ENCODE measurements at regions not wholly inside any gene's neighbourhood (a gene's known extent, or its start where the extent isn't known, plus 50 kb on each side); places are given as distances from the start of the nearest gene placed in this dataset.

DNA sequence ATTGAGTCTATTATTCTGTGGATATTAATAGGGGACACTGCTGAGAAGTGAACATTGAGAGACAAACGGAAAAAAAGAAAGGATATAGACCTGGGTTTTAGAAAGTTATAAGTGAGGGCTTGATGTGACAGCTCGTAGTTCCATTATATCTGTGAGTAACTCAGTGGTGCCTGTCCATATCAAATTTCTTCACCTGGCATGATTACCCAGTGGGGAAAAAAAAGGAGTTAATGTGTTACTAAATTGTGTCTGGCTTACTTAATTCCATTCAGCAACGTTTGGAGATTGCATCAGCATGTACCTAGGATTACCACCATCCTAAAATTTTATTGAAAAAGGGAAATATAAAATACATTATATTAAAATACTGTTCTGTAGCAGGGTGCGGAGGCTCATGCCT, 1249.9 kb downstream of the SLC16A7 start:
- Histone ChIP-seq H3K4me3 (ENCODE audit: low read length) (no peak overlapping the region), H3K9me2 (replicated peaks; ENCODE audit: control insufficient read depth, low read length) (no peaks in the 10 kb centered on the region), H4K20me1 (ENCODE audit: control insufficient read depth, insufficient read depth, low read depth, low read length) (no peaks in the 10 kb centered on the region), H3K79me2 (ENCODE audit: control insufficient read depth, low read length) (no peaks in the 10 kb centered on the region), H3K4me1 (ENCODE audit: control insufficient read depth, low read length) (no peaks in the 10 kb centered on the region), H3K9me3 (ENCODE audit: control insufficient read depth, insufficient read depth, low read length) (no peaks in the 10 kb centered on the region), H3K4me2 (ENCODE audit: low read length) (no peak overlapping the region), H3F3A (ENCODE audit: control insufficient read depth, insufficient read depth) (no peaks in the 10 kb centered on the region), H3K36me3 (ENCODE audit: control insufficient read depth, low read length) (no peaks in the 10 kb centered on the region), H3K27ac (ENCODE audit: low read depth, low read length) (no peak overlapping the region), H3K27me3 (ENCODE audit: control insufficient read depth, low read length) (no peaks in the 10 kb centered on the region)
- no peak for TF ChIP-seq EZH2phosphoT487 (IDR thresholded peaks at IDR 0.05; ENCODE audit: borderline replicate concordance, low read length)

DNA sequence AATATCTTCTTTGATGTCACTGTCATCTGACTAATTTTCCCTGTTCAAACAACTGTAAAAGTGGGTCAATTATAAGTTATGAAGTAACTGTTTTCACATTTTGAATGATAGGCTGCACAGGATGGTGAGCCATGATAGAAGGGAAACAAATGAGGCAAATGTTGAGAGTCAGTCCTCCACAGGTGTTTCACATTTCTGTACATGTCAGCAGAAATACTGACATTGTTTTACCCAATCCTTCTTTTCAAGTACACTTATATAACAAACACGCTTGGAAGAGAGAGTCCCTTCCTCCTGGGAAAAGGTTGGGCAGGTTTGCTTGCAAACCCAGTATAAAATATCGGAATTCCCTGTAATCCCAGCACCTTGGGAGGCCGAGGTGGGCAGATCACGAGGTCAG, 1251.5 kb downstream of the SLC16A7 start:
- Histone ChIP-seq H3K9me3 (ENCODE audit: control insufficient read depth, insufficient read depth, low read length) (no peaks in the 10 kb centered on the region), H3F3A (ENCODE audit: control insufficient read depth, insufficient read depth) (no peaks in the 10 kb centered on the region), H3K4me3 (ENCODE audit: low read length) (no peak overlapping the region), H3K27me3 (ENCODE audit: control insufficient read depth, low read length) (no peaks in the 10 kb centered on the region), H3K4me2 (ENCODE audit: low read length) (no peak overlapping the region), H3K9me2 (replicated peaks; ENCODE audit: control insufficient read depth, low read length) (no peaks in the 10 kb centered on the region), H3K27ac (ENCODE audit: low read depth, low read length) (no peak overlapping the region), H3K4me1 (ENCODE audit: control insufficient read depth, low read length) (no peaks in the 10 kb centered on the region), H4K20me1 (ENCODE audit: control insufficient read depth, insufficient read depth, low read depth, low read length) (no peaks in the 10 kb centered on the region), H3K36me3 (ENCODE audit: control insufficient read depth, low read length) (no peaks in the 10 kb centered on the region), H3K79me2 (ENCODE audit: control insufficient read depth, low read length) (no peaks in the 10 kb centered on the region)
- TF ChIP-seq EZH2phosphoT487 (IDR thresholded peaks at IDR 0.05; ENCODE audit: borderline replicate concordance, low read length) = no peak
- TF ChIP-seq, protein P1, sequence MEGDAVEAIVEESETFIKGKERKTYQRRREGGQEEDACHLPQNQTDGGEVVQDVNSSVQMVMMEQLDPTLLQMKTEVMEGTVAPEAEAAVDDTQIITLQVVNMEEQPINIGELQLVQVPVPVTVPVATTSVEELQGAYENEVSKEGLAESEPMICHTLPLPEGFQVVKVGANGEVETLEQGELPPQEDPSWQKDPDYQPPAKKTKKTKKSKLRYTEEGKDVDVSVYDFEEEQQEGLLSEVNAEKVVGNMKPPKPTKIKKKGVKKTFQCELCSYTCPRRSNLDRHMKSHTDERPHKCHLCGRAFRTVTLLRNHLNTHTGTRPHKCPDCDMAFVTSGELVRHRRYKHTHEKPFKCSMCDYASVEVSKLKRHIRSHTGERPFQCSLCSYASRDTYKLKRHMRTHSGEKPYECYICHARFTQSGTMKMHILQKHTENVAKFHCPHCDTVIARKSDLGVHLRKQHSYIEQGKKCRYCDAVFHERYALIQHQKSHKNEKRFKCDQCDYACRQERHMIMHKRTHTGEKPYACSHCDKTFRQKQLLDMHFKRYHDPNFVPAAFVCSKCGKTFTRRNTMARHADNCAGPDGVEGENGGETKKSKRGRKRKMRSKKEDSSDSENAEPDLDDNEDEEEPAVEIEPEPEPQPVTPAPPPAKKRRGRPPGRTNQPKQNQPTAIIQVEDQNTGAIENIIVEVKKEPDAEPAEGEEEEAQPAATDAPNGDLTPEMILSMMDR (IDR thresholded peaks at IDR 0.05; ENCODE audit: low read depth, low read length, poor library complexity, severe bottlenecking) = no peak

DNA sequence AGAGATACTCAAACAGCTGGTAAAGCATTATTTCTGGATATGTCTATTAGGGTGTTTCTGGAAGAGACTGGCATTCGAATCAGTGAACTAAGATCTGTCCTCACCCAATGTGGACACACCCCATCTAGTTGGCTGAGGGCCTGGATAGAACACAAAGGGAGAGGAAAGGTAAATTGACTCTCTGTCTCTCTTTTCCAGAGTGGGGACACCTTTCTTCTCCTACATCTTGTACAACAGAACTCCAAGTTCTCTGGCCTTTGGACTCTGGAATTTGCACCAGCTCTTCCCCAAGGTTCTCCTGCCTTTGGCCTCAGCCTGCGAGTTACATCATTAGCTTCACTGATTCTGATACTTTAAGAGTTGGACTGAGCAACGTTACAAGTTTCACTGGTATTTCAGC, 1253.9 kb downstream of the SLC16A7 start:
- H3K9me2 ChIP-seq (replicated peaks; ENCODE audit: control insufficient read depth, low read length) = no peaks in the 10 kb centered on the region
- H3F3A ChIP-seq (ENCODE audit: control insufficient read depth, insufficient read depth) = no peaks in the 10 kb centered on the region
- H3K27me3 ChIP-seq (ENCODE audit: control insufficient read depth, low read length) = no peaks in the 10 kb centered on the region
- H3K9me3 ChIP-seq (ENCODE audit: control insufficient read depth, insufficient read depth, low read length) = no peaks in the 10 kb centered on the region
- no peak overlapping the region for H3K4me2 ChIP-seq (ENCODE audit: low read length)
- H3K79me2 ChIP-seq (ENCODE audit: control insufficient read depth, low read length) = no peaks in the 10 kb centered on the region
- no peaks in the 10 kb centered on the region for H3K36me3 ChIP-seq (ENCODE audit: control insufficient read depth, low read length)
- H3K4me1 ChIP-seq (ENCODE audit: control insufficient read depth, low read length) = no peaks in the 10 kb centered on the region
- H3K27ac ChIP-seq (ENCODE audit: low read depth, low read length) = no peak overlapping the region
- TF ChIP-seq EZH2phosphoT487 (IDR thresholded peaks at IDR 0.05; ENCODE audit: borderline replicate concordance, low read length) = no peak
- TF ChIP-seq, protein P1 (IDR thresholded peaks at IDR 0.05; ENCODE audit: low read depth, low read length, poor library complexity, severe bottlenecking) = no peak
- H3K4me3 ChIP-seq (ENCODE audit: low read length) = no peak overlapping the region
- no peaks in the 10 kb centered on the region for H4K20me1 ChIP-seq (ENCODE audit: control insufficient read depth, insufficient read depth, low read depth, low read length)

- no peaks in the 10 kb centered on the region for H4K20me1 ChIP-seq (ENCODE audit: control insufficient read depth, insufficient read depth, low read depth, low read length)
- no peak overlapping the region for H3K27ac ChIP-seq (ENCODE audit: low read depth, low read length)
- H3K79me2 ChIP-seq (ENCODE audit: control insufficient read depth, low read length) = no peaks in the 10 kb centered on the region
- H3K9me2 ChIP-seq (replicated peaks; ENCODE audit: control insufficient read depth, low read length) = no peaks in the 10 kb centered on the region
- H3K4me1 ChIP-seq (ENCODE audit: control insufficient read depth, low read length) = no peaks in the 10 kb centered on the region
- no peak overlapping the region for H3K4me2 ChIP-seq (ENCODE audit: low read length)
- TF ChIP-seq, protein P1 (IDR thresholded peaks at IDR 0.05; ENCODE audit: low read depth, low read length, poor library complexity, severe bottlenecking) = no peak
- no peak for TF ChIP-seq EZH2phosphoT487 (IDR thresholded peaks at IDR 0.05; ENCODE audit: borderline replicate concordance, low read length)
- H3K4me3 ChIP-seq (ENCODE audit: low read length) = no peak overlapping the region
- H3K36me3 ChIP-seq (ENCODE audit: control insufficient read depth, low read length) = no peaks in the 10 kb centered on the region
- H3K9me3 ChIP-seq (ENCODE audit: control insufficient read depth, insufficient read depth, low read length) = no peaks in the 10 kb centered on the region
- no peaks in the 10 kb centered on the region for H3F3A ChIP-seq (ENCODE audit: control insufficient read depth, insufficient read depth)
- no peaks in the 10 kb centered on the region for H3K27me3 ChIP-seq (ENCODE audit: control insufficient read depth, low read length)
Observed at GRCh38 chr12:60853407-60853806, 1257.6 kb downstream of the SLC16A7 start.

Measured in DOHH2 (cell line).